Tibial artery (tissue), 4 donors: ENCODE measurements at regions not wholly inside any gene's neighbourhood (a gene's known extent, or its start where the extent isn't known, plus 50 kb on each side); places are given as distances from the start of the nearest gene placed in this dataset.

Experiments
- DNase-seq, 2 donors: peaks; one replicate each; pipeline ENCODE4 v3.0.0-alpha.2; 2019
- H3K27ac ChIP-seq, 2 donors: fragments of 200-600 bp; sonication (generic) in 1 of 2; 1 replicate in 1 of 2; 2 replicates in 1 of 2; pipeline ENCODE4 v1.5.1; 2018 to 2019; ENCODE audit warnings: mild to moderate bottlenecking in 1 of 2
- H3K27me3 ChIP-seq, 2 donors: fragments of 200-600 bp; sonication (generic) in 1 of 2; one replicate each; pipeline versions ENCODE4 v1.5.1 to v1.6.0; 2016 to 2019
- H3K36me3 ChIP-seq, 3 donors: fragments of 200-600 bp; sonication (generic) in 2 of 3; one replicate each; pipeline ENCODE4 v1.5.1; 2016 to 2019; ENCODE audit warnings: mild to moderate bottlenecking in 2 of 3
- H3K4me1 ChIP-seq, 4 donors: fragments of 200-600 bp; sonication (generic) in 2 of 4; 1 replicate in 3 of 4; 2 replicates in 1 of 4; pipeline ENCODE4 v1.5.1; 2016 to 2019
- H3K4me3 ChIP-seq, 2 donors: fragments of 200-600 bp; sonication (generic) in 1 of 2; 1 replicate in 1 of 2; 2 replicates in 1 of 2; pipeline ENCODE4 v1.5.1; 2018 to 2019; ENCODE audit warnings: mild to moderate bottlenecking in 2 of 2
- H3K9me3 ChIP-seq, 3 donors: fragments of 200-600 bp; sonication (generic) in 1 of 3; one replicate each; pipeline ENCODE4 v1.5.1; 2016 to 2019
- CTCF ChIP-seq, 2 experiments: fragments of 200-600 bp in 1 of 2; fragments of 450-650 bp in 1 of 2; IDR thresholded peaks; one replicate each; pipeline ENCODE4 v1.5.1; 2017 to 2019; ENCODE audit warnings: antibody characterized with exemption in 2 of 2, mild to moderate bottlenecking in 1 of 2, moderate library complexity in 1 of 2
- intact Hi-C: fragments of 100-400 bp; cut with DNase I; formaldehyde crosslinking; loops from one replicate; pipeline ENCODE4 v1.15.0; 2023; ENCODE audit warnings: low total_unique reads

- no peak for TF ChIP-seq CTCF (IDR thresholded peaks at IDR 0.05)
- no peak for DNase-seq
- H3K27me3 ChIP-seq = no peaks in the 10 kb centered on the region
- H3K4me3 ChIP-seq = no peak overlapping the region
- no peaks in the 10 kb centered on the region for H3K4me1 ChIP-seq
- no peaks in the 10 kb centered on the region for H3K9me3 ChIP-seq
- H3K27ac ChIP-seq = no peak overlapping the region
- intact Hi-C loops = no loop called here
- no peaks in the 10 kb centered on the region for H3K36me3 ChIP-seq
These were observed 97.7 kb upstream of the MTPN start for GRCh38 chr7:136074843-136075242.

DNA sequence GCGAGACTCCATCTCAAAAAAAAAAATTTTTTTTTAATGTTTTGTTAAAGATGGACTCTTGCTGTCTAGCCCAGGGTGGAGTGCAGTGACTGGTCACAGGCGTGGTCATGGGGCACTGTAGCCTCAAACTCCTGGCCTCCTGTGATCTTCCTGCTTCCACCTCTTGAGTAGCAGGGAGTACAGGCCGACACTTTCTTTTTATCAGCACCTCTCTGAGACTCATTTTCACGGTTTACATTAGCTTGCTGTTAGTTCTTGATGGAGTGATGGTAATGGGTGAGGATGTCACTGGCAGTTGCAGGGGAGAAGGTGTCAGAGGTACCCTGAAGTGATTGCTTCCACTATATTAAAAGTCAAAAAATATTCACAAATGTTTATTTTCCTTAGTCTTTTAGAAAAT, 95.3 kb upstream of the MTPN start:
- H3K36me3 ChIP-seq = no peaks in the 10 kb centered on the region
- H3K27ac ChIP-seq = no peak overlapping the region
- H3K27me3 ChIP-seq = no peaks in the 10 kb centered on the region
- H3K9me3 ChIP-seq = no peaks in the 10 kb centered on the region
- no peak for DNase-seq
- no peak overlapping the region for H3K4me3 ChIP-seq
- no peaks in the 10 kb centered on the region for H3K4me1 ChIP-seq
- TF ChIP-seq CTCF (IDR thresholded peaks at IDR 0.05) = no peak
- intact Hi-C loops = no loop called here

- Histone ChIP-seq H3K9me3 (no peaks in the 10 kb centered on the region), H3K27ac (no peak overlapping the region), H3K4me1 (no peaks in the 10 kb centered on the region), H3K36me3 (no peaks in the 10 kb centered on the region), H3K4me3 (no peak overlapping the region), H3K27me3 (no peaks in the 10 kb centered on the region)
- intact Hi-C loops = no loop called here
- DNase-seq = no peak
- no peak for TF ChIP-seq CTCF (IDR thresholded peaks at IDR 0.05)
These were observed 93.8 kb upstream of the MTPN start for GRCh38 chr7:136070736-136071505.

DNA sequence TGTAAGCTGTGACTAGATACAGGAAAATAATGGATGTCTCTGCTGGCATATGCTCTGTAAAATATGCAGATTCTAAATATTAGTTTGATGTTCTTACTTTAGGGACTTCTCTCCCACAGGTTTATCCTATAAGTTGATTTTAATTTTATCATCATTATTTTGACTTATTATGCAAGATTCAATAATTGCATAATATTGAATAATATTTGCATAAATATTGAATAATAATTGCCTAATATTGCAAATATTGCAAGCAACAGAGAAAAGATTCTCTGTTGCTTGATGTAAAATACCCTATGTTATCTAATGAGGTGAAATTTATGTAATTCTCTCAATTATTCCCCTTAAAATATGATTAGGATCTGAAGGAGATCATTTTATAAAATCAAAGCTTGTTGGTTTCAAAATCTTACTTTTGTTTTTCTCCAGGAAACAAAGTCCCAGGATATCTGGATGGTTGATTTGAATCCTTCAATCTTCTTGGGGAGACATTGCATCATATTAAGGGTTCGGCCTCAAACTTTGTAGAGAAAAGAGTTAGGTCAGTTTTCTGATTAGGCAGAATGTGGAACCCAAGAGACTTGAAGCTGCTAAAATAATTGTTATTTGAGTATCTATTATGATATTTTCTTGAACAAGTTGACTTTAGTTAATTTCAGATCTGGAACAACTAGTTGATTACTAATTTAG, 92.8 kb upstream of the MTPN start:
- DNase-seq = no peak
- intact Hi-C loops = no loop called here
- TF ChIP-seq CTCF (IDR thresholded peaks at IDR 0.05) = no peak
- Histone ChIP-seq H3K4me3 (no peak overlapping the region), H3K27me3 (no peaks in the 10 kb centered on the region), H3K36me3 (no peaks in the 10 kb centered on the region), H3K9me3 (no peaks in the 10 kb centered on the region), H3K27ac (no peak overlapping the region), H3K4me1 (no peaks in the 10 kb centered on the region)

GRCh38 chr7:136067277-136067676, 90.1 kb upstream of the MTPN start:
- H3K4me1 ChIP-seq = no peaks in the 10 kb centered on the region
- DNase-seq = no peak
- no peaks in the 10 kb centered on the region for H3K27me3 ChIP-seq
- H3K27ac ChIP-seq = no peak overlapping the region
- H3K9me3 ChIP-seq = no peaks in the 10 kb centered on the region
- no peaks in the 10 kb centered on the region for H3K36me3 ChIP-seq
- intact Hi-C loops = no loop called here
- no peak overlapping the region for H3K4me3 ChIP-seq
- no peak for TF ChIP-seq CTCF (IDR thresholded peaks at IDR 0.05)
